Erythroblast (primary cell): ENCODE measurements at regions not wholly inside any gene's neighbourhood (a gene's known extent, or its start where the extent isn't known, plus 50 kb on each side); places are given as distances from the start of the nearest gene placed in this dataset.

Experiments used
- DNase-seq, 2 experiments: peaks; one replicate each; lab custom pipeline; 2025; lab: John Stamatoyannopoulos, UW
- GATA1 ChIP-seq: IDR thresholded peaks from 2 replicates; pipeline ENCODE4 v1.6.1; 2011; ENCODE audit warnings: low read depth, mild to moderate bottlenecking, control low read depth, low read length, moderate library complexity
- POLR2A ChIP-seq: IDR thresholded peaks from 2 replicates; pipeline ENCODE4 v1.6.1; 2011; ENCODE audit warnings: mild to moderate bottlenecking, low read length

DNA sequence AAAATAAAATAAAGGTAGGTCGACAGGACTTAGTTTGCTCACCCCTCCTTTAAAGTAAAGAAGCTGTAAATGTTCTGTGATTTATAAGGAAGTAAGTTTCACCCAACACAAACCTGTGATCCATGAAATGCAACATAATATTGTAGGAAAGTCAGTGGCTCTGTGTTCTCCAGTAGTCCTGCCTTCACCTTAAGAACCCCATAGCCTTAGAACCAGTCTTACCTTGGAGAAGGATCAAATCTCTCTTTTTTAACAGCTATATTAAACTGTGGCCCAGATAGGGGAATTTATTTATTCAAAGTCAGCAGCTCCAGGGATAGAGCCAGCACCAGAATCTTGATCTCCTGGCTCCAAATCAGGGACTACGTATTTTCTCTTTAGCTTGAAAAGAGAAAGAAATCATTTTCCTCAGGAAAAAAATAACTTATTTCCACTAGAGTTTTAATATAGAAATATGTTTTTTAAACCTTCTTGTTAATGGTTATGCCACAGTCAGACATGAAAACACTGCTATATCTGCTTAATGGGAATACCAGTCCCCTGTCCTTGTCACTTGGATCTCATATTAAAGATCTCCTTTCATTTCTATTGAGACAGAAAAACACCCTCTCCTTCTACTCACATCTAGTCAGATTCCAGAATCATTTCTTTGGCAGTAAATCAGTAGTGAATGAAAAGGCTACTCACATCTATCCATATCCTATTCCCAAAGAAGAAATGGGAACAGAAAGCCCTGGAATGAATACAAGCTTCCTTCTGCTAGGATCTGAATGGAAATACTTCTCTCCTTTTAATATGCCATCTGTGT, 269.2 kb upstream of the TNC start:
- no peak for DNase-seq

GRCh38 chr9:115391168-115391825, 273.3 kb upstream of the TNC start:
- TF ChIP-seq POLR2A (no peak), GATA1 (no peak)
- no peak for DNase-seq

More for the DNA sequence above, 269.2 kb upstream of the TNC start:
- TF ChIP-seq POLR2A (no peak), GATA1 (no peak)

DNA sequence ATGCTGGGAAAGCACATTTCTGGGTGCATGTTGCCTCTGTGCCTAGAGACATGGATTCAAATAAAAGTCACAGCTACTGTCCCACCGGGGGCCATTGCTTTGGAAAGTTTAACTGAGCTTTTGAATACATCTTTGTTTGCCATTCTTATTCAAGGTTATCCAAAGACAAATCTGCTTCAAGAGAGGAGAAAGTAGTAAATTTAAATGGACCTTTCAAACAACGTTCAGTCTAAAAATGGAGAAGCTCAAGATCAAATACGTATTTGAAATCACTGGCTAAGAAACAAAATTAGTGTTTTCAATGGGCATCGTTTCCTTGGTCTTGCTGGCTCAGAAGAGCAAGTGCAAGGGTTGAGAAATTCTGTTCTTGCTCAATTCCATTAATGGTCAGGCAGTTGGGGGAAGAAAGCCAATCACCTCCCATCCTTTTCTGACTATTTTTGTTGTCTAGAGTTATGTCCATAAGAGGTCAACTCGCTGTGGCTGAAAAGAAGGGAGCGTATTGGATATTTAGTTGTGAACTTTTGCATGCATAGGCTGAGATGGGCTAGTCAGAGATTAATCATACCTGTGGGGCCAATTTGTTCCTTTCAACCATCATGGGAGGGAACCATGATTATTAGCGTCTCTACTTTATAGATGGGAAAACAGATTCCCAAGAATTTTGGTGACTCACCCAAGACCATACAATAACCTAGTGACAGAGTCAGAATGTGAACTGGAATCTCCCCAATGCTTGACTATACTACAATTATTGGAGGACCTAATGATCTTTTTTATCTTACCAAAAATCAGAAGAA, 276.2 kb upstream of the TNC start:
- DNase-seq: no peak
- no peak for TF ChIP-seq POLR2A
- no peak for TF ChIP-seq GATA1

GRCh38 chr9:115395511-115396021, 277.6 kb upstream of the TNC start:
- no peak for DNase-seq

GRCh38 chr9:115396071-115396529, 278.1 kb upstream of the TNC start:
- DNase-seq: peak; percentile 23 to 75
- TF ChIP-seq POLR2A (no peak), GATA1 (no peak)

More at GRCh38 chr9:115395511-115396021, 277.6 kb upstream of the TNC start:
- TF ChIP-seq POLR2A: no peak
- no peak for TF ChIP-seq GATA1

- no peak for TF ChIP-seq POLR2A
- TF ChIP-seq GATA1: no peak
- no peak for DNase-seq
These were observed 279.8 kb upstream of the TNC start for GRCh38 chr9:115397591-115398312.

GRCh38 chr9:115398313-115398650, 280.3 kb upstream of the TNC start:
- no peak for TF ChIP-seq POLR2A
- TF ChIP-seq GATA1: no peak
- DNase-seq: no peak

DNA sequence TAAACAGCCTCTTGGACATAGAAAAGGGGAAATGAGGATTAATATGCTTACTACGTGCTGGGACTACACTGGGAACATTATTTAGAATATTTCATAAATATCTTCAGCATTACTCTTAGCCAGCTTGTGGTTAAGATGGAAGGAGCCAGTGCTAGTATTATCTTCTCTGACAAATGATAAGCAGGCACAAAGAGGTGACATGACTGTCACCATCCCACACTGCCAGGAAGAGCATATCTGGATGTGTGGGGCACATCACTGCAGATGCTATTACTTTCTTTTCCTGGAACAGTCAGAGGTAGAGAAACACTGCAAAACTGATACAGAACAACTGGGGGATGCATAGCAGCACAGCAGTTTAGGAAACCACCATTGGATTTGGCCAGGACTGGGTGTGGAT, 281.0 kb upstream of the TNC start:
- peak in 1 of 2 experiments; percentile 12 for DNase-seq
- TF ChIP-seq POLR2A: no peak
- no peak for TF ChIP-seq GATA1

GRCh38 chr9:115400796-115401195, 282.8 kb upstream of the TNC start:
- DNase-seq: no peak
- TF ChIP-seq GATA1: no peak
- no peak for TF ChIP-seq POLR2A

GRCh38 chr9:115401756-115402327, 283.9 kb upstream of the TNC start:
- TF ChIP-seq POLR2A (no peak), GATA1 (no peak)
- no peak for DNase-seq

DNA sequence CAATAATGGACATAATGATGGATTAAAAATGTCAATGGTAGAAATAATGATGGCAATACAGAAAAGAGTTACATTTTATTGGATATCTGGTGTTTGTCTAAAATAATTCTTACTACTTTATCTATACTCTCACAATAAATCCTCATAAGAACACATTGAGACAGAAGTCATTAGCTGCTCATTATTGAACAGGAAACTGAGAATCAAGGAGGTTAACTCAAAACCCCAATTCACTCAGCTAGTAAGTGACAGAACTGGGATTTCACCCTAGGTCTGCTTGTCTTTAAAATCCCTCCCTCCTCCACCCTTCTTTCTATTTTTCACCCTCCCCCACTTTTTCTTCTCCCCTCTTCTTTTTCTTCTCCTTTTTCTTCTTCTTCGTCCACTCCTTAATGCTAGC, 285.8 kb upstream of the TNC start:
- DNase-seq: no peak
- TF ChIP-seq POLR2A: no peak
- no peak for TF ChIP-seq GATA1

- DNase-seq: no peak
- TF ChIP-seq GATA1 (no peak), POLR2A (no peak)
These were observed 286.4 kb upstream of the TNC start for GRCh38 chr9:115404311-115404710.
